Frontal cortex (tissue), 3 donors: ENCODE measurements at regions not wholly inside any gene's neighbourhood (a gene's known extent, or its start where the extent isn't known, plus 50 kb on each side); places are given as distances from the start of the nearest gene placed in this dataset.
"Not testable (repeated sequence)": the region's sequence is repeated elsewhere in the genome, so short reads cannot be mapped to it uniquely, and the experiment has no call there.

Source experiments
- DNase-seq, 2 donors: peaks; one replicate each; pipeline ENCODE4 v3.0.0; 2012; ENCODE audit warnings: low spot score in 2 of 2
- FAIRE-seq: peaks from 2 replicates; lab custom pipeline; 2012; peaks lifted over from hg19 to GRCh38; lab: Jason Lieb, UNC
- donor health status: control.
- donor health status: control.
- donor health status: control.

GRCh38 chr10:131021246-131021895 is 290.1 kb downstream of the TCERG1L start:
- no peak for FAIRE-seq
- no peak for DNase-seq

- FAIRE-seq (no peak), DNase-seq (no peak)
These were observed 289.6 kb downstream of the TCERG1L start for GRCh38 chr10:131021969-131022368.

- FAIRE-seq = no peak
- DNase-seq = no peak
These were observed 289.2 kb downstream of the TCERG1L start for GRCh38 chr10:131022369-131022768.

GRCh38 chr10:131022981-131023380 is 288.5 kb downstream of the TCERG1L start:
- FAIRE-seq (no peak), DNase-seq (no peak)

- DNase-seq (no peak), FAIRE-seq (no peak)
These were observed 287.0 kb downstream of the TCERG1L start for GRCh38 chr10:131024259-131025131.

GRCh38 chr10:131025333-131025732 is 286.2 kb downstream of the TCERG1L start:
- FAIRE-seq = no peak
- DNase-seq = no peak

- FAIRE-seq = no peak
- DNase-seq = no peak
These were observed 284.3 kb downstream of the TCERG1L start for GRCh38 chr10:131027256-131027655.

- DNase-seq (no peak), FAIRE-seq (no peak)
These were observed 280.2 kb downstream of the TCERG1L start for GRCh38 chr10:131031346-131031745.

- DNase-seq (no peak), FAIRE-seq (no peak)
These were observed 279.0 kb downstream of the TCERG1L start for GRCh38 chr10:131032329-131033165.

GRCh38 chr10:131033166-131034085 is 278.1 kb downstream of the TCERG1L start:
- DNase-seq (no peak), FAIRE-seq (no peak)

- FAIRE-seq (no peak), DNase-seq (no peak)
These were observed 277.1 kb downstream of the TCERG1L start for GRCh38 chr10:131034451-131034850.

GRCh38 chr10:131035779-131036178 is 275.7 kb downstream of the TCERG1L start:
- FAIRE-seq (no peak), DNase-seq (no peak)

GRCh38 chr10:131038056-131038455 is 273.5 kb downstream of the TCERG1L start:
- no peak for FAIRE-seq
- no peak for DNase-seq

GRCh38 chr10:131041031-131041430 is 270.5 kb downstream of the TCERG1L start:
- FAIRE-seq = no peak
- DNase-seq = no peak

GRCh38 chr10:131041441-131041840 is 270.1 kb downstream of the TCERG1L start:
- FAIRE-seq (no peak), DNase-seq (no peak)

- DNase-seq, FAIRE-seq: not testable (repeated sequence)
These were observed 269.5 kb downstream of the TCERG1L start for GRCh38 chr10:131042015-131042414.
